ENCODE measurements at regions not wholly inside any gene's neighbourhood (a gene's known extent, or its start where the extent isn't known, plus 50 kb on each side); places are given as distances from the start of the nearest gene placed in this dataset.

GRCh38 chr17:17412326-17412725, 64.5 kb upstream of the MED9 start:
- Histone ChIP-seq H3K27me3 (ENCODE audit: insufficient read depth, insufficient read length) (no peaks in the 10 kb centered on the region), H3K4me3 (ENCODE audit: insufficient read length, low read depth) (no peak overlapping the region), H3K36me3 (ENCODE audit: insufficient read depth, insufficient read length, low read length) (no peaks in the 10 kb centered on the region), H3K9me3 (ENCODE audit: insufficient read depth, low read length) (no peaks in the 10 kb centered on the region), H3K4me1 (ENCODE audit: insufficient read depth, insufficient read length) (no peaks in the 10 kb centered on the region), H3K9ac (ENCODE audit: insufficient read length, low read depth) (no peak overlapping the region)
- no peak for TF ChIP-seq SUZ12 (IDR thresholded peaks at IDR 0.05; ENCODE audit: extremely low read depth, insufficient read depth, insufficient read length)
- TF ChIP-seq ZNF274 (IDR thresholded peaks at IDR 0.05; ENCODE audit: low read depth, low read length) = no peak
- TF ChIP-seq YY1 (IDR thresholded peaks at IDR 0.05; ENCODE audit: insufficient read depth, insufficient read length) = no peak
- DNase-seq (ENCODE audit: low read depth, low spot score) = no peak

DNA sequence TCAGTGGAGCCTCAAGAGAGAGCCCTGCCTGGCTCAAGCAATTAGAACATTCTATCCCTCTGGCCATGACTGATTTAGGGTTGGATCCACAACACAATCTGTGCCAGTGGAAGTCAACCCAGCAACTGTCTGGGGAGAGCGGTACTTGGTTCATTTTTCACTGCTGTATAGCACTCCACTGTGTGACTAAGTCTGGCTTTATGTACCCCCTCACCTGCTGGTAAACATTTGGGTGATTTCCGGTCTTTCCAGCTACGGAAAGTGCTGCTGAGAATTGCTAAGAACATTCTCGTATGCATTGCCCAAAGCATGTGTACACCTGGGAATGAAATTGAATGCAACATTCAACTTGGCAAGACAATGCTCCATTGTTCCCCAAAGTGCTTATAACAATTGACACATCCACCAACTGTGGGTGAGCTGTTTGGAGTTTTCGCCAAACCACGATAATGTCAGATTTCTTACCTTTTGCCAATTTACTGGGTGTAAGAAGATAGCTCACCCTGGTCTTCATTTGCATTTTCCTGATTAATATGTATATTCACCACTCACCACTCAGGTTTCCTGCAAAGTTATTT, 63.5 kb upstream of the MED9 start:
- TF ChIP-seq SUZ12 (IDR thresholded peaks at IDR 0.05; ENCODE audit: extremely low read depth, insufficient read depth, insufficient read length) (no peak), YY1 (IDR thresholded peaks at IDR 0.05; ENCODE audit: insufficient read depth, insufficient read length) (no peak), ZNF274 (IDR thresholded peaks at IDR 0.05; ENCODE audit: low read depth, low read length) (no peak)
- H3K4me1 ChIP-seq (ENCODE audit: insufficient read depth, insufficient read length) = no peaks in the 10 kb centered on the region
- no peaks in the 10 kb centered on the region for H3K27me3 ChIP-seq (ENCODE audit: insufficient read depth, insufficient read length)
- H3K9ac ChIP-seq (ENCODE audit: insufficient read length, low read depth) = no peak overlapping the region
- no peaks in the 10 kb centered on the region for H3K36me3 ChIP-seq (ENCODE audit: insufficient read depth, insufficient read length, low read length)
- H3K9me3 ChIP-seq (ENCODE audit: insufficient read depth, low read length) = no peaks in the 10 kb centered on the region
- H3K4me3 ChIP-seq (ENCODE audit: insufficient read length, low read depth) = no peak overlapping the region
- no peak for DNase-seq (ENCODE audit: low read depth, low spot score)

DNA sequence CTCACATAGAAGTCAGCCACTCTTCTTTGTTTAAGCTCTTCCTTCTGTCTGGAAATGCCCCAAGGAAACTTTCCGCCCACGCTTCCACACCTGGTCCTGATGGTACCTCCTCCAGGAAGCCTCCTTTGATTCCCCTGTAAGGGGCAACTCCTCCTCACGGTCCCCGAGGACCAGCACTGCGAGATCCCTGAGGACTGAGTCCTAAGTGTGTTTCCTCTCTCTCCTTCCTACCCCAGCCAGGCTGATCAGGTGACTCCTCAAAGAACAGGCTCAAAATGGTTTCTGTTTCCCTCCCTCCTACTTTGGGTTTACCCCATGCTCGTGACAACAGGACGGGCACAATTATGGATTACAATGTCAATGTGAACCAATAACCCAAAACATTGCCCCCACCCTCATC, 63.0 kb upstream of the MED9 start:
- Histone ChIP-seq H3K9ac (ENCODE audit: insufficient read length, low read depth) (no peak overlapping the region), H3K27me3 (ENCODE audit: insufficient read depth, insufficient read length) (no peaks in the 10 kb centered on the region), H3K36me3 (ENCODE audit: insufficient read depth, insufficient read length, low read length) (no peaks in the 10 kb centered on the region), H3K9me3 (ENCODE audit: insufficient read depth, low read length) (no peaks in the 10 kb centered on the region), H3K4me1 (ENCODE audit: insufficient read depth, insufficient read length) (no peaks in the 10 kb centered on the region), H3K4me3 (ENCODE audit: insufficient read length, low read depth) (no peak overlapping the region)
- no peak for DNase-seq (ENCODE audit: low read depth, low spot score)
- TF ChIP-seq SUZ12 (IDR thresholded peaks at IDR 0.05; ENCODE audit: extremely low read depth, insufficient read depth, insufficient read length) (no peak), YY1 (IDR thresholded peaks at IDR 0.05; ENCODE audit: insufficient read depth, insufficient read length) (no peak), ZNF274 (IDR thresholded peaks at IDR 0.05; ENCODE audit: low read depth, low read length) (no peak)

DNA sequence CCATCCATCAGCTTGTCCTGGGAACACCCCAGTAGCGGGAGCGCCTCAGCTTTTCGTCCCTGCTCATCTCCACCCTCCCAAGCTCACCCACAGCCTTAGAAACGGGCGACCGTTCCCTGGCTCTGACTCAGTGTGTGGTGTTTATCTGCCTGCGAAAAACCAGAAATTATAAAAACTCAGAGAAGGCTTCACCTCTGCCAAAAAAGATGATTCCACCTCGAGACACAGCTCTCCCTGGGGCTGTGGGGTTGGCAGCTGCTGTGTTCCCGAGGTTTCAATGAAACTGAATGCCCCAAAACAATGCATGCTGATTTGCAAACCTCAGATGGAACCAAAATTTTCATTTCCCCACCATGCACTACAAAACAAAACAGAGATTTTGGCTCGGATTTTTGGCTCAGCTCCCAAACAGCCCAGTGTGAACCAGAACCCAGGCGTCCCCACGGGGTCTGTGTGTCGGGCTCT, 62.4 kb upstream of the MED9 start:
- no peak for TF ChIP-seq SUZ12 (IDR thresholded peaks at IDR 0.05; ENCODE audit: extremely low read depth, insufficient read depth, insufficient read length)
- H3K9ac ChIP-seq (ENCODE audit: insufficient read length, low read depth) = no peak overlapping the region
- no peaks in the 10 kb centered on the region for H3K4me1 ChIP-seq (ENCODE audit: insufficient read depth, insufficient read length)
- no peak overlapping the region for H3K4me3 ChIP-seq (ENCODE audit: insufficient read length, low read depth)
- no peaks in the 10 kb centered on the region for H3K27me3 ChIP-seq (ENCODE audit: insufficient read depth, insufficient read length)
- H3K9me3 ChIP-seq (ENCODE audit: insufficient read depth, low read length) = peaks cover under 1% of the 10 kb centered on the region; the same call in 1 of the 2 replicates
- H3K36me3 ChIP-seq (ENCODE audit: insufficient read depth, insufficient read length, low read length) = no peaks in the 10 kb centered on the region
- DNase-seq (ENCODE audit: low read depth, low spot score) = no peak

DNA sequence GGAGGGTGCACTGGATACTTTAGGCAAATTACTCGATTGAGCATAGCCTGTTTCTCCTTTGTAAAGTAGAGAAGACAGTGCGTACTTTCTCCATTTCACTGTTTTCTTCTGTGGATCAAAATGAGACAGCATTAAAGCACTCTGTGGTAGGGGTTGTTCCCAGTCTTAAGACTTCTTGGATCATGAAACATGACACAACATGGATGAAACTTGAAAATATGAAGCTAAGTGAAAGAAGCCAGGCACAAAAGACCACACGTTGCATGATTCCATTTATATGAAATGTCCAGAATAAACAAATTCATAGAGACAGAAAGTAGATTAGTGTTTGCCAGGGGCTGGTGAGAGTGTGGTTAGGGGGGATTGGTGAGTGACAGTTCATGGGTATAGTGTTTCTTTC, 61.8 kb upstream of the MED9 start:
- H3K9ac ChIP-seq (ENCODE audit: insufficient read length, low read depth) = no peak overlapping the region
- no peaks in the 10 kb centered on the region for H3K4me1 ChIP-seq (ENCODE audit: insufficient read depth, insufficient read length)
- no peaks in the 10 kb centered on the region for H3K36me3 ChIP-seq (ENCODE audit: insufficient read depth, insufficient read length, low read length)

DNA sequence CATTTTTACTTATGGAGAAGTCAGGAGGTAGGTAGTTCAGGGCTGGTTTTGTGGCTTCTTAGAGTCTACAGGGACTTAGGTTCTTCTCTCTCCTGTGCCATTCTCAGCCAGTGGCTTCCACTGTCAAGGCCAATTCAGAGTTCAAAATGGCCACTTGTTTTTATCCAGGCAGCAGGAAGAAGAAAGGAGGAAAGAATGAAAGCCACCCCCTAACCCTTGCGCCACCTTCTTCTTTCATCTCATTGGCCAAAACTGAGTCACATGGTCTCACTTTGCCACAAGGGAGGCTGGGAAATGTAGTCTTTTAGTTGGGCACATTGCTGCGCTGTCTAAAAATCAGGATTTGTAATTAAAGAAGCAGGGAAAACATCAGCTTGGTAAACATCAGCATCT, 60.8 kb upstream of the MED9 start:
- no peaks in the 10 kb centered on the region for H3K27me3 ChIP-seq (ENCODE audit: insufficient read depth, insufficient read length)
- peaks cover 9% of the 10 kb centered on the region; the same call in 1 of the 2 replicates for H3K9me3 ChIP-seq (ENCODE audit: insufficient read depth, low read length)
- TF ChIP-seq ZNF274 (IDR thresholded peaks at IDR 0.05; ENCODE audit: low read depth, low read length) = no peak
- no peak for TF ChIP-seq SUZ12 (IDR thresholded peaks at IDR 0.05; ENCODE audit: extremely low read depth, insufficient read depth, insufficient read length)
- peak; percentile 30 for TF ChIP-seq YY1 (IDR thresholded peaks at IDR 0.05; ENCODE audit: insufficient read depth, insufficient read length)
- H3K4me3 ChIP-seq (ENCODE audit: insufficient read length, low read depth) = no peak overlapping the region
- DNase-seq (ENCODE audit: low read depth, low spot score) = peak; percentile 35
- no peak overlapping the region for H3K9ac ChIP-seq (ENCODE audit: insufficient read length, low read depth)
- no peaks in the 10 kb centered on the region for H3K36me3 ChIP-seq (ENCODE audit: insufficient read depth, insufficient read length, low read length)
- H3K4me1 ChIP-seq (ENCODE audit: insufficient read depth, insufficient read length) = no peaks in the 10 kb centered on the region

More for the DNA sequence above, 61.8 kb upstream of the MED9 start:
- TF ChIP-seq SUZ12 (IDR thresholded peaks at IDR 0.05; ENCODE audit: extremely low read depth, insufficient read depth, insufficient read length) (no peak), ZNF274 (IDR thresholded peaks at IDR 0.05; ENCODE audit: low read depth, low read length) (no peak), YY1 (IDR thresholded peaks at IDR 0.05; ENCODE audit: insufficient read depth, insufficient read length) (no peak)
- Histone ChIP-seq H3K9me3 (ENCODE audit: insufficient read depth, low read length) (peaks cover 7% of the 10 kb centered on the region; the same call in 1 of the 2 replicates), H3K4me3 (ENCODE audit: insufficient read length, low read depth) (no peak overlapping the region), H3K27me3 (ENCODE audit: insufficient read depth, insufficient read length) (no peaks in the 10 kb centered on the region)
- DNase-seq (ENCODE audit: low read depth, low spot score) = no peak

GRCh38 chr17:17416400-17417360, 60.1 kb upstream of the MED9 start:
- Histone ChIP-seq H3K4me1 (ENCODE audit: insufficient read depth, insufficient read length) (no peaks in the 10 kb centered on the region), H3K9ac (ENCODE audit: insufficient read length, low read depth) (no peak overlapping the region)
- DNase-seq (ENCODE audit: low read depth, low spot score) = no peak

More at GRCh38 chr17:17416400-17417360, 60.1 kb upstream of the MED9 start:
- peaks cover 13% of the 10 kb centered on the region; the same call in 1 of the 2 replicates for H3K9me3 ChIP-seq (ENCODE audit: insufficient read depth, low read length)
- no peaks in the 10 kb centered on the region for H3K36me3 ChIP-seq (ENCODE audit: insufficient read depth, insufficient read length, low read length)
- H3K4me3 ChIP-seq (ENCODE audit: insufficient read length, low read depth) = no peak overlapping the region
- H3K27me3 ChIP-seq (ENCODE audit: insufficient read depth, insufficient read length) = no peaks in the 10 kb centered on the region
- TF ChIP-seq SUZ12 (IDR thresholded peaks at IDR 0.05; ENCODE audit: extremely low read depth, insufficient read depth, insufficient read length) (no peak), ZNF274 (IDR thresholded peaks at IDR 0.05; ENCODE audit: low read depth, low read length) (no peak), YY1 (IDR thresholded peaks at IDR 0.05; ENCODE audit: insufficient read depth, insufficient read length) (no peak)
